GM21723 (cell line): ENCODE measurements at regions not wholly inside any gene's neighbourhood (a gene's known extent, or its start where the extent isn't known, plus 50 kb on each side); places are given as distances from the start of the nearest gene placed in this dataset.

Experiments
- ATAC-seq: cut with Tn5 transposase; IDR thresholded peaks from one replicate; pipeline ENCODE4 v1.9.1; 2021; ENCODE audit warnings: mild to moderate bottlenecking, moderate library complexity; ENCODE audit not compliant: unreplicated experiment

GRCh38 chr9:115914291-115914690 lies 239.3 kb upstream of the PAPPA start:
- ATAC-seq = no peak

DNA sequence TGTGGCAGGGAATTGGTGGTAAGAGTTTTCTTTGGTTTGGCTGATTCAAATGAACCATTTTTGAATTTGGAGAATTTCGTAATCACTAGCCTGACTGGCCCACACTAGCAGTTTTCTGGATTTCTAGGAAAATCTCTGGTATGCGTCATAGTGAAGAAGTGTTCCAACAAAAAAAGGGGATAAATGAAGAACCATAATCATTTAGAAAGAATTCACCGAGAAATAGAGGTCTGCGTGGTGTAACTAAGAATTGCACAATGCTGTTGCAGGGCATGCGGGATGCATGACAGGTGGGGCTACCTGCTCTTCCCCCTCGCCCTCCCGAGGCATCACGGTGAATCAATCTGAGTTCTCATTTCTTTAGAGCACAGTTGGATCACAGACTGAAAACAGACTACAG lies 232.3 kb upstream of the PAPPA start:
- no peak for ATAC-seq

- ATAC-seq = no peak
Observed at GRCh38 chr9:115922444-115922843, 231.1 kb upstream of the PAPPA start.

- ATAC-seq = no peak
Observed at GRCh38 chr9:115923410-115923809, 230.2 kb upstream of the PAPPA start.

DNA sequence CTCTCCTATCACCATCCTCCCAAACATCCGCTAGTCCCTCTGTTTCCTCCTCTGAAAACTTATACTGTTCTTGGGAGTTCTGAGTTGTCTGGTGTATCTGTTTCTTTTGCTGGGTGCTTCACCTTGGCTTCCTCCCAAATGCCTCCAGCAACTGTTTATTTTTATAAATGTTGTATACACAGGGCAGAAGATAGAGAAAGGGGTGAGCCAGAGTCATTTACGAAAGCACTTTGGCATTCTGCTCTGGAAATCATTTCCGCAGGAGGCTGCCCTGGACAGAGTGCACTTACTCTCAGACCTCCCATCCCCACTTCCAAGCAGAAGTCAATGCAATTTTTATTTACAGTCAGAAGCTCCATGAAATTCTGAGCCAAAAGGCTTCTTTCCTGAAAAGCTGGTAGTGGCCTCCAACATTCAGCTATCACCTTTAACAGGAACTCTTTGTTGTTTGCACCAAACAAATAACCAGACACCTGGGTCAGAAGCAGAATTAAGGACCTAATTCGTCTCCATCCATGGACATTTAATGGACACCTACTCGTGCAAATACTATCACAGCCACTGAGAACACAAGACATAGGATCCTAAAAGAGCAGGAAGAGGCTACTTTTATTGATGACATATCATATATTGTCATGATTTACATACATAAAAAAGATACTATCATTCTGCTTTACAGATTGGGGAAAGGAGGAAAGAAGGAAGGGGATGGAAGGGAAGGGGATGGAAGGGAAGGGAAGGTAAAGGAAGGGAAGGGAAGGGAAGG lies 229.5 kb upstream of the PAPPA start:
- no peak for ATAC-seq

- ATAC-seq = no peak
Observed at GRCh38 chr9:115924669-115924987, 229.0 kb upstream of the PAPPA start.

GRCh38 chr9:115925424-115925823 lies 228.2 kb upstream of the PAPPA start:
- ATAC-seq = no peak

- ATAC-seq = no peak
Observed at GRCh38 chr9:115930472-115930871, 223.1 kb upstream of the PAPPA start.

DNA sequence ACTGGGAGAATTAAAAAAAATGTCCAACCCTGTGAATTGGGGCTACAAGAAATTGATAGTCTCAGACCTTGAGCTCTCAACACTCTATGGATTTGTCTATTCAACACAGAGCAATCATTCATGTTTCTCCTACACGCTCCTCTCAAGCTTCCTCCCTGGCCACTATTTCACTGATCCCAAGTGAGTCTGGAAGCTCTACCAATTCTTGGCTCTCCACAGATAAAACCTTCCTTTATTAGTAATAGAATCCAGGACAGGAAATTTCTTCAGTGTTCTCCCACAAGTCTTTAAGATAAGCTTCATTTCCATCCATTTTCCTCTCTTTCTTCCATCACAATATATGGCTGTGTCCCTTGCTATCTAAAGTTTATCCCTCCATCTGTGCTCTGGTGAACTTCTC lies 215.1 kb upstream of the PAPPA start:
- ATAC-seq = no peak

DNA sequence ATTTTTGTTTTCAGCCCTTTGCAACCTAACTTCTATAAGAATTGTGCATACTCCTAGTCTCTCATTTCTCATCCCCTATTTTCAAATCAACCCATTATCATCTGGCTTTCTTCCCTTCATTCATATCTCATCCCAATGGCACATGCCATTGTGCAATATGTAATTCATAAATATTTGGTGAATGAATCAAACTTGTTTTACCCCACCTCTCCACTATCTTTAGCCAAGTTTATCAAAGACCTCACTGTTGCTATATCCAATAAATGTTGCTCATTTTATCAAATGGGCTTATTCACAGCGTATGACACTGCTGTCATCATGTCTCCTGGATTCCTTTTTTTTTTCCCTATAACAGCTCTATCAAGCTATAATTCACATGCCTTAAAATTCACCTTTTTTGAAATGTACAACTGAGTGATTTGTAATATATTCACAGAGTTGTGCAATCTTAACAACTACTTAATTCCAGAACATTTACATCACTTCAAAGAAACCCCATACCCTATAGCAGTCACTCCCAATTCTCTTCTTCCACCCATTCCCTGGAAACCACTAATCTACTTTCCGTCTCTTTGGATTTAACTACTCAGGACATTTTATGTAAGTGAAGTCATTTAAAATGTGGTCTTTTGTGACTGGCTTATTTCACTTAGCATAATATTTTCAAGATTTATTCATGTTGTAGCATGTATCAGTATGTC lies 214.4 kb upstream of the PAPPA start:
- ATAC-seq = no peak

GRCh38 chr9:115941561-115942315 lies 211.9 kb upstream of the PAPPA start:
- ATAC-seq = no peak

DNA sequence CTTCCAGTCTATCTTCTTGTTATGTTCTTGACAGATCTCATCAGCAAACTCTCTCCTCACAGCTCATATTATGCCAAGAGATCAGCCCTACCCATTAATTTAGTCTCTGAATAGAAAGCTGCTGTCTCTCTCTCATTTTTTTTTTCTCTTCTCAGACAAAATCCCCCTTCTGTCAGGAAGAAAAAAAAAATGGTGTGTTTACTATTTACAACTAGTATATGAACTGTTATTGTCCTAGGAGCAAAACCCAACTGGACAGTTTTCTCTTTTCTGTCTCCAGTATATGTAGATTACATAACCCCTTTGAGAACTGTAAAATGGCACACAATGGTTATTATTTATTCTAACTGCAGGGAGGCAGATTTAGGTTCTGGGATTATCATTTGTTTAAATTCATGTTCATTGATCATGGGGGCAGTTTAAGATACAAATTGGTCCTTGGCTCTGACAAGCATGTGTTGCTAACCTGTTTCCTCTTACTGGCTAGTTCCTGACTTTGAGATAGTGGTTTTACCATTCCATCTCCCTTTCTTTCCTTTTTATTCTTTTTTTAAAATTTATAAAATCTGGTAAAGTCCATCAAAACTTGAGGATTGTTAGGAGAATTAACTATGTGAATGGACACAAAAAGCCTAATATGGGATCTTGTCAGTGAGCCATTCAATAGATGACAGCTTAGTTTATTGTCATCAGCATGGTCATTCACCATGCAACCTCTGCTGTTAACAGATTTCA lies 210.0 kb upstream of the PAPPA start:
- no peak for ATAC-seq

GRCh38 chr9:115944166-115944948 lies 209.2 kb upstream of the PAPPA start:
- no peak for ATAC-seq

GRCh38 chr9:115945009-115945431 lies 208.6 kb upstream of the PAPPA start:
- ATAC-seq = no peak

- ATAC-seq = no peak
Observed at GRCh38 chr9:115946530-115946929, 207.1 kb upstream of the PAPPA start.

DNA sequence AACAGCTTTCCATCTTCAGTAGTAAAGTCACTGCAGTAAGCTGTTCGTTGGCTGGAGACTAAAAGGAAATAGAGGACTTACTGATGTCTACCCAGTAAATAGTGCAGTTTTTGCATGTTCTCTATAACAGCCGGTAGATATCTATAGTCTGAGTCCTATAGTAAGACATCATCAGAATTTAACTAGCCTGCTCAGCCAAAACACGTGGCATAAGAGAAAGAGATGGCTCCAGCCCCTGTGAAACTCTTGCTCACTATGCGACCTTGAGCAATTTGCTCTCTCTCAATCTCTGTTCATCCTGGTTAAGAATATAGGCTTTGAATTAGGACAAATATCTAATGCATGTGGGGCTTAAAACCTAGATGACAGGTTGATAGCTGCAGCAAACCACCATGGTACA lies 201.6 kb upstream of the PAPPA start:
- no peak for ATAC-seq

DNA sequence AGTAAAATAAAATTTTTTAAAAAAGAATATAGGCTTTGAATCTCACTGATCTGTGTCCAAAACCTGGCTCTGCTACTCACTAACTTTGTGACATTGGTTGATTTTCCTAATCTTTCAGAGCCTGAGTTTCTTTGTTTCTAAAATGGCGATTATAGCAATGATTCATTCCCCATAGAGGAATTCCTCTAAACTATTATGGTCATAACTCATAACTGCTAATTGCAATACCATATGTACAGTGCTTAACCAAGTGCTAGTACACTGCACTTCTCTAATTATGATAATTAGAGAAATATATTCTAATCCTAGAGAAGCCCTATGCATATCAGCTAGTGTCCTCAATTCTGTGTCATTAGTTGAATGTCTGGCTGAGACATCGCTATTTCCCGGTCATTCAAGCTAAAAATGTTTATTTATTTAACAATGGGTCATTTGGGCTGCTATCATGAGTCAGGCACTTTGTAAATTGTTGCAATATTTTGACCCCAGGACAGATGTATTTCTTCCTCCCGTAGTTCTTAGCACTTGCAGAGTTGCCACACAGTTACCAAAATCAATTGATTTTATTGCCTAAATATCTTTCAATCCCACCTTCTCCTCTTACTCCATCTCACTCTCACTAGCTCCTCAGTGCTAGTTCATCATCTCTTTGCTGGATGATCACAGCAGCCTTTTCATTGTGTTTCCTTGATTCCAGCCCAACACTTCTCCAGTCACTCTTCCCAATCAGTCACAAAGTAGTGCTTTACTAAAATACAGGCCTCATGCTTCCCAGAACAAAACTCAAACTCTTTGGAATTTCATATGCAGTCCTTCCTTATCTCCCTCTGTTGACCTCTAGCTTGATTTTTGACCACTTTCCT lies 200.9 kb upstream of the PAPPA start:
- ATAC-seq = no peak

GRCh38 chr9:115956371-115956770 lies 197.2 kb upstream of the PAPPA start:
- ATAC-seq = no peak

DNA sequence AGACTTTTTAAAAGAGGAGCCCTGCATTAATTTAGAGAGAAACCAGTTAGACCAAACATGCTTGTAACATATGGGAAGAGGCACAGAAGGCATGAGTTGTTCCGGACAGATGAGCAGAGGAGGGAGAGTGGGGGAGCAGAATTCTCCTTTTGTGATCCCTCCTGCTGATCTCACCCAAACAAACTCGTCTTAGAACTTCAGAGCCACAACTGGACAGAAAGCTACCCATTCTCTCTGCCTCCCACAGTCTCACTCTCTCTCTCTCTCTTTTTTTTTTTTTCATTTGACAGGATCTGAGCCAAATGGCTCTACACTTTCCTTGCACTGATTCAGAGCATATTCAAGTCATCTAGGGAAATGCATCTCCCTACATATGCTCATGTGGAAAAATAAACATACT lies 196.0 kb upstream of the PAPPA start:
- no peak for ATAC-seq
